T-helper 1 cell (primary cell): ENCODE measurements at regions not wholly inside any gene's neighbourhood (a gene's known extent, or its start where the extent isn't known, plus 50 kb on each side); places are given as distances from the start of the nearest gene placed in this dataset.
"Not testable (repeated sequence)": the region's sequence is repeated elsewhere in the genome, so short reads cannot be mapped to it uniquely, and the experiment has no call there.

ENCODE experiments used
- DNase-seq, 5 donors: peaks; one replicate each; pipeline ENCODE4 v3.0.0-alpha.2; 2012 to 2020

DNA sequence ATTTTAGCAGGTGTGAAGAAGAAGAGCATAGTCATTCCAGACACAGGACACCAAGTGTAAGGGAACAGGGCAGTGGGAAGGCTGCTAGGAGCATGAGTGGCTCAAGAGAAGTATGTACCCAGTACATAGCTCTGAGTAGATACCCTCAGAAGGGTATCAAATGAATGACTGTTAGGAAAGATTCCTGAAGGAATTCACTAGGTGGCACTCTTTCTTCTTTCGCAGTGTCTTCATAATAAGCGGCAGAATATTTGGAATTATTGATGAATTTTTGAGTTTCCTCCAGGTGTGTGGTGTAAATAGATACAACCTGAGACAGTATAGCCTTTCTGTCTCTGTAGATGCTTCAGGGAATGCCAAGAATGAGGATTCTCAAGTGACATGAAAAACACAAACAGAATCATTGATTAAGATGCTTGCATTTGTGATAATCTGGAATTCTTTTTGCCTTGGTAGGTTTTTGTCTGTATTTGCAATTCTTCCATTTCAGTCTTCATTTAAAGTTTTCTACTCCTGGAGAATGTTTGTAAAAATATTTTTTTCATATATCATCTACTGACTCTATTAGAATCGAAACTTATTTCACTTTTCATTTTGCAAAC lies 264.3 kb upstream of the RIMS1 start:
- no peak for DNase-seq

DNA sequence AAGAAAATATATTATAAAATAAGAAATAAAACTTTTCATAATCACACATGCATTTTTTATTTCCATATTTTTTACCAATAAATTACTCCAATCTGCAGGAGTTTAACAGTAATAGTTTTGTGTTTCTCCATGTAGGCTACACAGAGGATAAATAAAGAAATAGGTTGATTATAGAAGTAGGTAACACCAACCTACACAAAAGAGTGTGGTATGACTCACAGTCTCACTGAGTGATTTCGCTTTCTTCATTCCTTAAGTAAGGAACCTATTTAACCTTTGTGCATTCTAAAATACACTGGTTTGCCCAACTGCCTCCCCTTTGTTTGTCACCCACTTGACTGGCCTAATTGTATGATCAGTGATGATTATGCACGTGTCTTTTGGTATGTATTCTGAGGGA lies 244.2 kb upstream of the RIMS1 start:
- DNase-seq, result no peak

DNA sequence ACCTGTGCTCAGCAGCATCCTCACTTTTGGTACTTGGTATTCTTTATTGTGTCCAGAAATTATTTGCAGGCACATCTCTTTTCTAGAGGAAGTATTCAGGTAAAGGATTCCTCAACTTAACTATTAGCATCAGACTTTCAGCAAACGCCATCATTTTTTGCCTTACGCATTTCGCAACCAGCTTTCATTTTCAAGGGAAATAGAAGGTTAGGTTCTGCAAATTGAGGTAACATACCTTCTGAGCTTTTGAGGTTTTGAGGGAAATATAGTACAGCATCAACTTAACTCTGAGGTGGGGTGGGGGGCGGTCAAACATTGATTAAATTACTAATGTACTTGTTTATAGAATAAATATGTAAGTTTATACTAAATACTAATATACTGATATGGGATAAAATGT lies 243.6 kb upstream of the RIMS1 start:
- DNase-seq, result no peak

DNA sequence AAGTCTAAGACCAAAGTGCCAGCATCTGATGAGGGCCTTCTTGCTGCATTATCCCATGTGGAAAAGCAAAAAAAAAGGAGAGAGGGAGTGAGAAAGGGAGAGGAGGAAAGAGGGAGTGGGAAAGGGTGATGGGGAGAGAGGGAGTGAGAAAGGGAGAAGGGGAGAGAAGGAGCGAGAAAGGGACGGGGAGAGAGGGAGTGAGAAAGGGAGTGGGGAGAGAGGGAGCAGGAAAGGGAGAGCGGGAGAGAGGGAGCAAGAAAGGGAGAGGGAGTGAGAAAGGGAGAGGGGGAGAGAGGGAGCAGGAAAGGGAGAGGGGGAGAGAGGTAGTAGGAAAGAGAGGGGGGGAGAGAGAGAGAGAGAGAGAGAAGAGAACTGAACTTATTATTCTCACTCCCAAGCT lies 241.1 kb upstream of the RIMS1 start:
- no peak for DNase-seq

DNA sequence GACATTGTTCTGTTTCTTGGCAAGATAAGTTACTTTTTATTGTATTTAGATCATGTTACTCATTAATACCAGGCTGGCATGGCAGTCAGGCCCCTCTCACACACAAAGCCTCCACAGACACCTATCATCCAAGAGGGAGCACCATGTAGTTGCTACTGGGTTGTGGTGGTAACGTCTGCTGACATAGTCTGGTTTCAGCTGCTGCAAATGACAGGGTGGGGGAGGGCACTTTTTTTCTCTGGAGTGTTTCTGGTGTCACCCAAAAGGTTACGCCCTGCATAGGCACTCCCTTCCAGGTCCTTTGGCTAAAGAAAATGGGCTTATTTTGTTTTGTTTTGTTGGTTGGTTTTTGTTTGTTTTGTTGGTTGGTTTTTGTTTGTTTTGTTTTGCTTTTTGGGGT lies 236.4 kb upstream of the RIMS1 start:
- no peak for DNase-seq

DNA sequence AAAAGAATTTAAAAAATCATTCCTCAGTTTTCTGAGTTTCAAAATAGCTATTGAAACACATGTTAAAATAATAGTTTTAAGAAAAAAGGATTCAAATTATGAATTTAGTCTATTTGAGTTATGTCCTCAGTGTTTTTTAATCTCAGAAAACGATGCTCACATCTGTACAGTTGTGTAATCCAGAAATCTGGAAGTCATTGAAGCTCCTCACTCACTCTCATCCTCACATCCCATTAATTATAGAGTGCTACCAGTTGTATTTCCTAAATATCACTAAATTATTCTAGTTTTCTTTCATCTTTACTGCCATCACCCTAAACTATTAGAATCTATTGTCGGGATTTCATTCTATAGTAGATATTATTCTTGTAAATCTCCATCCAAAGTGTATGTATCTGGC lies 234.7 kb upstream of the RIMS1 start:
- DNase-seq, result no peak

DNA sequence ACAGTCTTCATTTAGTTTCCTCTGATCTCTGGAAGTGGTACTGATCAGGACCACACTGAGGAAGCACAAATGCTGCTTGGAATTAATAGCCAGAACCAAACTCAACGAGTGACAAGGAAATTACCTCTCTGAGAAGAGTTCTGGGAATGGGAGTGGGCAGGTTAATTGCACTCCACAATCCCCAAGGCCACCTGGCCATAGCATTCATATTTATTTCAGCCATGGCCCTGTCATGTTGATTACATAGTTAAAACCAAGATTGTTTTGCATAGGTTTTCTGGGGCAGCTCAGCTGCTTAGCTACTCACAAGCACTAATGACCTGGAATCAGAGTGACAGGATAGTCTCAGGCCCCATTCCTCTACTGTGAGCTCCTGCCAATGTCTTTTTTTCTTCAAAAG lies 230.2 kb upstream of the RIMS1 start:
- DNase-seq, result no peak

DNA sequence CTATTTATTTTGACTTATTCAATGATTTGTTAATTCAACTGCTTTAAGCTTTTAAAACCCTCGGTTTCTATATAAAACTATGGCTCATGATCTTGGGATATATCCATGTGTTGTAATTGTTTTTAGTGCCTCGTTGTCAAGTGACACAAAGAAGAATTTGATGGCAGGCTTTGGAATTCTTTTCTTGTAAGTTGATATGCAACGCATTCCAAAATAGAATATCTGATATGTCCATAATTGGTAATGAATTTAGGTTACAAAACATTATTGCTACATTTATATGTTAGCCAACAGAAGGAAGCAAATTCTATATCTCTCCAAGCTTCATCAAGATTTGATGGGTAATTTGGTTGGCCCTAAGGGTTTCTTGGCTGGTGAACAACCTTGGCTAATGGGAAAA lies 220.4 kb upstream of the RIMS1 start:
- no peak for DNase-seq

DNA sequence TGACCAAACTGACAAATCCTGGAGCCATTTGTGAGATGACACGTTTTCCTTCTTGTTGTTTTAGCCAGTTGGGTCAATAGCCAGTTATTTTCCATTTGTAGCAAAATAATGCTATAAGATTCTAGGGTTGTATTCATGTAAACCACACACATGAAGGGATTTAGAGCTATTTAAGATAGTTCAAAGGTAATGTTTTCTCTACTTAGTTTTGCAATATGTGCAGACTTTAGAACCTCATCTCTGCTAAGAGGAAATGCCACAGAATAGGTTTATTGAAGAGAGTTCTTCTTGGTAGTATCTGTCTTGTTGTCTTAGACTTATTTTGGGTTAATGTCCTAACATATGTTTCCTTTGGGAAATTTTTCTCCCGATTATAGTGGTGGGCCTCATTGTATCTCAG lies 213.5 kb upstream of the RIMS1 start:
- no peak for DNase-seq

DNA sequence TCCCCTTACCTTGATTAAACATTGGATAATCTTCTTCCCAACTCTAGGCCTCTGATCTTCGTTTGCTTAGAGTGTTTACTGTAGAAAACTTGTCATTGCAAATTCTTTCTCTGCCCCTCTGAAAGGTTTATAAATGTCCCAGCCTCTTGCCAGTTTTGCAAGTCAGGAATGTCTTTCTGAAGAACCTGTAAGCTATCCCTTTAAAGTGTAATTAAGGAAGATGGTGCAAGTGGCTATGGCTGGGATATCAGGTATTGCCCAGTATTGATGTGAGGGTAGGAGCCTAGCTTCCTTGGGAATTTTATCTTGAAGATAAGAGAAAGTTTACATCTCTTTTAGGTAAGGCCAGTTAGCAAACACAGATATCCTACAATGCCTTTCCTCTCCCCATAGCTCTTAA lies 211.0 kb upstream of the RIMS1 start:
- DNase-seq, result no peak

DNA sequence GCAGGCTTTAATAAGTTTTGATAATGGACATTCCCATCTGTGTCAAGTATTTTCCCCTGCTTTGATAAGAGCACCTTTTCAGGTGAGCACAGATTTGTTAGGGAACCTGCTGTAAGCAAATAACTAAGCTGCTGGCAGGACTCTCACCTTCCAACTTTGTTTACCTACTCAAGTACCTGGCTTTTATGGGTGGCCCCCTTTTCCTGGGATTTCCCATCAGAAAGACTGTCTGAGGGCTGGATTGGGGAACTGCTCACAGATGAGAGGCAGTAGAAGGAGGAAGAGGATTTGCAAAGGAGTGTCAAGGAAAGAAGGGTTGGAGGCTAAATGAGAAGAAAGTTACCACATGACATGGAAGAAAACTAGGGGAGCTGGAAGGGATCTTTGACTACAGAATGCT lies 210.1 kb upstream of the RIMS1 start:
- no peak for DNase-seq

DNA sequence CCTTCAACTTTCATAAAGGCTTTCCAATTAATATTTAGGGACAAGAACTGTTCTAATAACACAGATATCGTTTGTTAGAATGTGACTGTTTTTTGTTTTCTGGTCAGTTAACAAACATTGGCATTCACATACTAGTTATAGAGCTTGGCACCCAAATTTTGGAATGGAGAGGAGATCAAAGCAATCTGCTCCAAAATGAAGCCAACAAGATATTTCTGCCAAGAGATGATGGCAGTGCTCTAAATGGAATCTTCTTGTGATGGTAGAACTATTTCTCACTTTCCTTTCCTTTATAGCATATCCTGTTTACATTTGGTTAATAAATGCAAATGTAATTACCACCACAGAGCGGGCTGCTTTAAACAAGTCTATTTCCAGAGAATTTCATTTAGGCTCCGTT lies 208.3 kb upstream of the RIMS1 start:
- no peak for DNase-seq

DNA sequence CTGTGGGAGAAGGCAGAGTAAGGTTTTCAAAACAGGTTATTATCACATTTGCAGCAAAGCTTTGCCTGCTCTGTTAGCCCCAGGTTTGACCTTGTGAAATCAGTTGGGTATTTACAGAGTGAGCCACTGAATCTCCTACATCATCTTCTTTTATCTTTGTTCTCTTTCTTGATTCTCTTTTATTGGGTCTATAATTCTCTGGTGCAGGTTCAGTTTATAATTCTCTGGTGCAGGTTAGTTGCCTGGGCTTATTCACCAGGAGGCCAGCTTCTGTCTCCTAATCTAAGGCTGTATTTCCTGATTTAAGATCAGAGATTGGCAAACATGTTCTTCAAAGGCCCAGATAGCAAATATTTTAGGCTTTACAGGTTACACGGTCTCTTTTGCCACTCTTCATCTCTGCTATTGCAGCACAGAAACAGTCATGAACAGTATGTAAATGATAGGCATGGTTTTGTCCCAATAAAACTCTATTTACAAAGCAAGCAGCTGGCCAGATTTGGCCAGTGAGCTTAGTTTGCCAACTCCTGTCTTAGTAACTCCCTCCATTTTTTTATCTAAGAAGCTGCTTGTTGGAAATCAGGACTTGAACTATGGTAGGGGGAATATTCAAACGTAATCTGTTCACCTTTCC lies 205.0 kb upstream of the RIMS1 start:
- no peak for DNase-seq

DNA sequence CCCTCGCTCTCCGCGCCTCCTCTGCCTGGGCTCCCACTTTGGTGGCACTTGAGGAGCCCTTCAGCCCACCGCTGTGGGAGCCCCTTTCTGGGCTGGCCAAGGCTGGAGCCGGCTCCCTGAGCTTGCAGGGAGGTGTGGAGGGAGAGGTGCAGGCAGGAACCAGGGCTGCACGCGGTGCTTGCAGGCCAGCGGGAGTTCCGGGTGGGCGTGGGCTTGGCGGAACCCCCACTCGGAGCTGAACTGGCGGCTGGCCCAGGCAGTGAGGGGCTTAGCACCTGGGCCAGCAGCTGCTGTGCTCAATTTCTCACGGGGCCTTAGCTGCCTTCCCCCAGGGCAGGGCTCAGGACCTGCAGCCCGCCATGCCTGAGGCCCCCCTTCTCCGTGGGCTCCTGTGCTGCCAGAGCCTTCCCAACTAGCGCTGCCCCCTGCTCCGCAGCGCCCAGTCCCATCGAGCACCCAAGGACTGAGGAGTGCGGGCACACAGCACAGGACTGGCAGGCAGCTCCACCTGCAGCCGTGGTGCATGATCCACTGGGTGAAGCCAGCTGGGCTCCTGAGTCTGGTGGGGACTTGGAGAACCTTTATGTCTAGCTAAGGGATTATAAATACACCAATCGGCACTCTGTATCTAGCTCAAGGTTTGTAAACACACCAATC lies 200.2 kb upstream of the RIMS1 start:
- not testable (repeated sequence) for DNase-seq

DNA sequence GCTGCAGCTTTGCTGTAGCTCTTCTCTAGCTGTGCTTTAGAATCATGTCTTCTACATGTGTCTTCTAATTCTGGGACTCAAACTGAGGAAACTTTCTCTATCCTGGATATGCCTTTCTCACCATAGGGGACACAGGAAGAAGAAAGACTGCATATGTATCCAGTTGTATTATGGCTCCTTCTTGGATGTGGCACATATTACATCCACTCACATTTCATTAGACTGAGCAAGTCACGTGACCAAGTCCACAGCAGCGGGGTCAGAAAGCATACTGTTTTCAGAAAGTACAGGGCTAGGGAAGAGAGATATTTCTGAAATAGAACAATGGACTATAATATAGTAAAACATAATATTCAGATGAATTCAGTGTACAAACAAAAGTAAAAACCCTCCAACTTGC lies 187.6 kb upstream of the RIMS1 start:
- DNase-seq, result no peak

DNA sequence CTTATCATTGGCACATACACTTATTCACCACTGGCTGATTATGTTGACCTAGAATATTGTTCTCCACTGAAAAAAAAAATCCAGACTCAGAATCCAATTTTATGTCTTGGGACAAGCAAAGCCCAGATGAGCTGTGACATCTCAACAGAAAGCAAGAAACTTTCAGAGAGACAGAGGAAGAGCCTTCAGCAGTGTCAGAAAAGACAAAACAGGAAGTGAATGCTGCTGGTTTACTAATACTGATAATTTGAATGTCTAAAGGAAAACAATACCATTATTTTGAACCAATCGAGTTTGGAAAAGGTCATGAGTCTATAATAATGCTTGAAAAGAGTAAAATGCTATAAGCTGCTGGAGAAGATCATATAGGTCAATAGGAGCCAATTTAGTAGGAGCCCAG lies 179.8 kb upstream of the RIMS1 start:
- DNase-seq, result no peak

DNA sequence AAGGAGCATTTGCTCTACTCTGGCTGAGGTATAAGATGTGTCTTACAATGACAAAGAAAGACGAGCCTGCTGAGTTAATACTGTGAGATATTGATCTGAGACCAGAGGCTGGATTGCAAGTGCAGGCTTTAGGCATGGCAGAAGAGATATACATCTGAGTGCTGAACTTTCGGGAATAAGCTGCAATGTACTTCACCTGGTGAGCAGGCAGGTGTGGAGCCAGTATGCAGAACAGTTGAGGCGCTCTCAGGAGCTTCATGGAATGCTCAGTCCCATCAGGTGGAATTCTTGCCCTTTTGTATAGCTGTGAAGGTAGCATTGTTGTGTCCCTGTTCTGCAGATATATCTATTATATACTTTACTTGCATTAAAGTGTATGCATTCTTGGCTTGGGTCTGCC lies 179.3 kb upstream of the RIMS1 start:
- DNase-seq, result no peak

DNA sequence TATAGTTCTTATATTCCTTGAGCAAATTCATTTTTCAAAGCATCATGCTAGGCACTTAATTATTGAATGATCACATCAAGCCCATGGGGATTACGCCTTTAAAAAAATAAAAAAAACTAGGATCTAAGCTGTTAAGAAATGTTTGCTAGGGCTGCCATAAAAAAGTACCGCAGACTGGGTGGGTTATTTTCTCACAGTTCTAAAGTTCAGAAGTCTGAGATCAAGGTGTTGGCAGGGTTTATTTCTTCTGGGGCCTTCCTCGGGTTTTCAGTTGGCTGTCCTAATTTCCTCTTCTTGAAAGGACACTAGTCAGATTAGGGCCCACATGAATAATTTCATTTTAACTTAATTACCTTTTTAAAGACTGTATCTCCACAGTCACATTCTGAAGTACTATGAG lies 165.6 kb upstream of the RIMS1 start:
- DNase-seq, result no peak

DNA sequence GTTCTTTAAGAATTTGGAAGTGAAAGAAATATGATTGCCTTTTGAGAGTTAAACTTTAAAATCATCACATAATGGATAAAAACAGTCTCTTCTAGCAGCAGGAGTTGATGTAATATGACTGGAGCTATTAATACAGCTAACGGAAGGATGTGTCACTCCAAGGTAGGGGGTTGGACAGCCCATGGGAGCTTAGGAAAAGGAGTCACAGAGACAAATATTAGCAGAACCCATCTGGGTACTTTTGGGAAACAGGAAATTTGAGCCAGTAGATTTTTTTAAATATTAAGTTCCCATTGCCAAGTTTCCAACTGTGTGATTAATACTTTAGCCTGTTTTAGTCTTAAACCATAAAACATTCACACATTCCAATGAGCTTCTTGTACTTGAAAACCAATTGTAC lies 164.7 kb upstream of the RIMS1 start:
- no peak for DNase-seq

DNA sequence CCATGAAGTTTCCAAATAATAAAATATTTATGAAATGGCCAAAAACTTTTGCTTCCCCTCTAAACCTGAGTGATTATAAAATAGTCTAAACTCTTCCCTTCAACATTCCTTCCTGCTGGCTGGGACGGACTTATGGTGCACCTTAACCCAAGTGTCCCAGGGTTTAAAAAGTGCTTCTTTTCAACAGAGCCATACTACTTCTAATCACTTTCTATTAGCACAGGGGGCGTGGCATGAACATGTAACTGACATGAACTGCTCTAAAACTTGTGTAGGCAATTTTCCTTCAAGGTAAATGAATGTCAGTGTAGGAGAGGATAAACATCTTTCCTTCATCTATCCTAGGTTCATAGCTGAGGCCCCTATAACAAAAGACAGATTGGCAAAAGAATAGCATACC lies 163.6 kb upstream of the RIMS1 start:
- DNase-seq, result no peak

DNA sequence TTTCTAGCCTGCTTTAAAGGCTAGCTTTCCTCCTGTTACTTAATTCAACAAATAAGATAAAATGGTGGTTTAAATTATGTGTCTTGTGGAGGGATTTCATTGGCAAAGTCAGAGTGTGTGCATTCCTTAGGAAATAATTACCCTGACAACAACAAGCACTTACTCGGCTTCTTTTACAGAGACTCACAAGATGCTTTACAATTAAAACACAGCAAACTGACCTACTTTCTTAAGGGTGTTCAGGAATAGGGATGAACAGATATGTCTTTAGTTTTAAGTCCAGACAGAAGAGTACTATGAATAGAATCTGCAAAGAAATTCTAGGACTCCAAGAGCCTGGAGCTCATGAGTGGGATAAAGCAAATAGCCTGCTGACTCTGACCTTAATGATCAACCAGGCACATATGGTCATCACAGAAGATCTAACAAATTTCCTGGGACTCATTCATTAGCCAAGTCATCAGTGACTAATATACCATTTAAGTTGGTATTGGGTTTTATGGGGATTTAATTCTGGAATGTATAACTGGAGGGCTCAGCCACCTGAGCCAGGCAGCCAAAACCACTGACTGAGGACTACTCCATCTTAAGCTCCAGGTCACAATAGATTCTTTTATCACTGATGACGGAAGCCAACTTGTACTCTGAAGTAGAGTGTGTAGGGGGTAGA lies 161.8 kb upstream of the RIMS1 start:
- no peak for DNase-seq

DNA sequence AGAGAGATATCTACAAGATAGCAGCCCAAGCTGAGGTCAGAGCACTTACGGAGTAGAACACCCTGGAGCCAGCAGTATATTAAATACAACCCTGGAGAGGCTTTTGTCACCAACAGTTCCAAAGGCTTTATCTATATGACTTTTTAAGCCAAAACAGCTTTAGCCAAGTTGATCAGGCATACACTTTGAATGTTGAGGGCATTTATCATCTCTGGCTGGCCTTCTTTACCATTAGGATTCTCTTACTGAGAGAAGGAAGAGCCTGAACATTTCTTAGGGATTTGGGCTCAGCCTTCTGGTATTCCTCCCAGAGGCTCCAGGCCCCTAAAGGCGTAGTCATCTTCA lies 161.3 kb upstream of the RIMS1 start:
- no peak for DNase-seq

DNA sequence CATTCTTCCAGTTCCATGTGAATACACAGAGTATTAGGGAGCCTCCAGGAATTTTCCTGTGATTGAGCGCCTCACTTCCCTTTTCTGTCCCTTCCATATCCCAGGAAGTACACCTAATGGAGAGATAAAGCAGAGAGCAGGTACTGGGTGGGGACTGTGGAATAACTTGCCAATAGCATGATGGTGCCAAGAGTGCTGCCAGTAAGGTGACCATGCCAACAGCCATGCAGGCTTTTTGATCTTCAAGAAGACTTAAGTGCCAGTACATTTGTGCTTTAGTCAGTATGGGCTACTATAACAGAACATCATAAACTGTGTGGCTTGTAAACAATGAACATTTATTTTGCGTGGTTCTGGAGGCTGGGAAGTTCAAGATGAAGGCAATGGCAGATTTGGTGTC lies 160.2 kb upstream of the RIMS1 start:
- no peak for DNase-seq

DNA sequence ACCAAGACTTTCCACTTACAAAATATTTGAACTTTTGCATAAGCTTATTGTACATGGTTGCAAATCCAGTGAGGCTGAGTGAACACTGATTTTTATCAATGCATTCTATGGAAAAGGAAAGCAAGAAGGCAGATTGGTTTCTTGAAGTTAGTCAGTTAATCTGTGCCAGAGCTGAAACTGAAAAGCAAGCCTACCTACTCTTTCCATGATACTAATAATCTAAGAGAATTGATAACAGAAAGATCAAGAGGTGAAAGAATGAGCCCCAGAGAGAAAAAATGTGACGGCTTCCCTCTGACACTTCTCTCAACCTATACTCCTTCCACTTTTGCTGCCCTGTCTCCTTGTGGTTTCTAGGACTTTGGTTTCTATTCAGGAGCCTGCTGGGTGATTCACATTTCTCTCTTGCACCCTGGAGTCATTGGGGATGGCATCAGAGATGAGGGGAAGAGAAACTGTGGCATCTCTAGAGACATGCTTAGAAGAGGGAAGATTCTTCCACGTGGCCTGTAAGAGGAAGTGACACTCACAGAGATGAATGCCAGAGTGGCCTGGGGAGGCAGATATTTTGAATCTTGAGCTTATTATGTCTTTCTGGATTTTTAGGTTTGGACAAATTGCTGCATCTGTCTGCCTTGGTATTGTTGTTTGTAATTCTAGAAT lies 158.6 kb upstream of the RIMS1 start:
- no peak for DNase-seq
